ENCODE measurements at regions not wholly inside any gene's neighbourhood (a gene's known extent, or its start where the extent isn't known, plus 50 kb on each side); places are given as distances from the start of the nearest gene placed in this dataset.

GRCh38 chr17:72212041-72212440 lies 91.2 kb downstream of the SOX9 start:
- no peak for DNase-seq

- no peak for DNase-seq
Measured at GRCh38 chr17:72215490-72215889, 94.7 kb downstream of the SOX9 start.

- DNase-seq, result no peak
Measured at GRCh38 chr17:72215928-72216327, 95.1 kb downstream of the SOX9 start.

GRCh38 chr17:72219137-72219823 lies 98.5 kb downstream of the SOX9 start:
- DNase-seq, result no peak

- DNase-seq, result no peak
Measured at GRCh38 chr17:72219824-72220493, 99.1 kb downstream of the SOX9 start.

- no peak for DNase-seq
Measured at GRCh38 chr17:72222661-72223380, 102.0 kb downstream of the SOX9 start.

- no peak for DNase-seq
Measured at GRCh38 chr17:72223866-72224291, 103.1 kb downstream of the SOX9 start.

GRCh38 chr17:72226322-72226721 lies 105.5 kb downstream of the SOX9 start:
- DNase-seq, result no peak

GRCh38 chr17:72233986-72234385 lies 113.2 kb downstream of the SOX9 start:
- no peak for DNase-seq

GRCh38 chr17:72234985-72235384 lies 114.2 kb downstream of the SOX9 start:
- no peak for DNase-seq

GRCh38 chr17:72236980-72237633 lies 116.3 kb downstream of the SOX9 start:
- no peak for DNase-seq

GRCh38 chr17:72238157-72238673 lies 117.4 kb downstream of the SOX9 start:
- no peak for DNase-seq

- DNase-seq, result no peak
Measured at GRCh38 chr17:72239548-72239947, 118.7 kb downstream of the SOX9 start.

GRCh38 chr17:72240333-72240732 lies 119.5 kb downstream of the SOX9 start:
- DNase-seq, result no peak

- DNase-seq, result no peak
Measured at GRCh38 chr17:72244494-72244893, 123.7 kb downstream of the SOX9 start.

- no peak for DNase-seq
Measured at GRCh38 chr17:72244956-72245355, 124.1 kb downstream of the SOX9 start.

GRCh38 chr17:72249441-72249840 lies 128.6 kb downstream of the SOX9 start:
- no peak for DNase-seq

- no peak for DNase-seq
Measured at GRCh38 chr17:72250206-72250605, 129.4 kb downstream of the SOX9 start.

GRCh38 chr17:72253597-72253996 lies 132.8 kb downstream of the SOX9 start:
- no peak for DNase-seq

GRCh38 chr17:72254808-72255449 lies 134.1 kb downstream of the SOX9 start:
- no peak for DNase-seq

GRCh38 chr17:72255481-72255880 lies 134.7 kb downstream of the SOX9 start:
- DNase-seq, result no peak

- no peak for DNase-seq
Measured at GRCh38 chr17:72258711-72259110, 137.9 kb downstream of the SOX9 start.

GRCh38 chr17:72259922-72260321 lies 139.1 kb downstream of the SOX9 start:
- DNase-seq, result no peak
